ENCODE measurements at regions not wholly inside any gene's neighbourhood (a gene's known extent, or its start where the extent isn't known, plus 50 kb on each side); places are given as distances from the start of the nearest gene placed in this dataset.

DNA sequence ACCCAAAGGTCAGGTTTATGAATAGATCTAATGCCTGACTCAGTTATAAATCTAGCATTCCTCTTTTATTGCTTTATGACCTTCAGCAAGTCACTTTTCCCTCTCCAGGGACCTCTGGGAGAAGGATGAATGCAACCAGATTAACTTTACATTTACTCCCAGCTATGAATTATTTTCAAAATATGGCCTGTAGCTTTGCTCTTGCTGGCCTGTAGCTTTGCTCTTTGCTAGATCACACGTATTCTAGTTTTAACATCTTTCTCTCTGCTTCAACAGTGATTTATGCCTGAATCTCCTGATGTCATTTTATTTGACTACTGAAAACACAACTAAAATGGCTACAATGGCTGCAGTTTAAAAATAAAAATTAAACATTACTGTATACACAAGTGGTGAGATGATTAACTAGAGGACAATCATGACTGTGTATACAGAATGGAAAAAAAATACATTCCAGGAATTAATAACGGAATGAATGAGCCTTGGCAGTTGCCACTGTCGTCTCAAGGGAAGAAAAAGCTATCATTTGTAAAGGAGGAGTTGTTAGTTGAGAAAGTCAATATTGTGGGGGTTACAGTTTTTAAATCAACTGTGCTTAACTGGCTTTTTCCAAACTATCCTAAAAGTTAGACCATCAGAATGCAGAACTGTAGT is 434.5 kb upstream of the GOT2 start:
- RAD21 ChIA-PET (ENCODE audit: unreplicated experiment): no interaction called here
- in situ Hi-C loops (cut with MboI) (no loop called here), intact Hi-C loops (cut with micrococcal nuclease; ENCODE audit: unreplicated experiment) (no loop called here)
- POLR2A ChIA-PET: no interaction called here
- no peak overlapping the region for H3K4me3 ChIP-seq
- H3K79me2 ChIP-seq (ENCODE audit: control insufficient read depth, insufficient read depth, low read length): no peaks in the 10 kb centered on the region
- ATAC-seq (no peak), FAIRE-seq (no peak), DNase-seq (ENCODE audit: low read depth, low spot score) (no peak)
- 4% methylated on average over 3 of the region's 3 CpGs for WGBS (ENCODE audit: insufficient coverage, insufficient replicate concordance, low lambda C conversion rate, missing lambda C conversion rate)
- H3K27me3 ChIP-seq (replicated peaks in 1 of 2; ENCODE audit: control insufficient read depth in 2 of 2, insufficient read depth in 2 of 2, low read length in 1 of 2): no peaks in the 10 kb centered on the region
- no peaks in the 10 kb centered on the region for H3K4me1 ChIP-seq (ENCODE audit: control insufficient read depth, insufficient read depth, low read length)
- no peak overlapping the region for H2AFZ ChIP-seq (ENCODE audit: control insufficient read depth, low read depth, low read length)
- no peaks in the 10 kb centered on the region for H3K9me3 ChIP-seq (replicated peaks; ENCODE audit: control insufficient read depth, insufficient read depth, low read length)
- SMC1A ChIA-PET (ENCODE audit: uncharacterized antibody, unreplicated experiment): no interaction called here
- BruUV-seq (replicated peaks): no TSS peak
- H3K9ac ChIP-seq (ENCODE audit: control insufficient read depth, insufficient read depth, low read length): no peak overlapping the region
- CTCF ChIA-PET: no interaction called here
- H3K4me2 ChIP-seq (ENCODE audit: control insufficient read depth, insufficient read depth): no peak overlapping the region
- H3K27ac ChIP-seq (ENCODE audit: control insufficient read depth, insufficient read depth): no peak overlapping the region
- no peaks in the 10 kb centered on the region for H3K36me3 ChIP-seq (ENCODE audit: control insufficient read depth in 2 of 2, insufficient read depth in 2 of 2, low read length in 1 of 2)
- TF ChIP-seq SREBF1 (IDR thresholded peaks at IDR 0.05; ENCODE audit: low read length): no peak
- TF ChIP-seq ZBTB33 (IDR thresholded peaks at IDR 0.05): no peak
- no peaks in the 10 kb centered on the region for H4K20me1 ChIP-seq (ENCODE audit: control insufficient read depth, insufficient read depth)

DNA sequence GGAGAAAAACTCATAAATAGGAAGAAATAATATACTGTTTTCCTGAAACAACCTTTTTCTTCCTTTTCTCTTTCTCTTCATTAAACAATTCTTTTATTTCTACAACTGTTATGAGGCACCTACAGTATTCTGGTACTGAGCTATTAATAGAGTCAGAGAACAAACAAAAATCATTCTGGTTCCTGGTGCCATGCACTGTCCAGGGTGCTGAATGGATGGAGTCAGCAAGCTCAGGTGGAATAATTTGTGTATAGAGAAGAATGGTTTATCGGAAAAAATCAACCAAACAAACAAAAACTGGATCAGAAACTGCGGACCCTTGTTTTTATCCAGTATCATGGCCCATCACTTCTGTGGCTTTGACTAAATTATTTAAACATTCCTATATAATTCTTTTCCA is 430.3 kb upstream of the GOT2 start:
- ChIA-PET SMC1A (ENCODE audit: uncharacterized antibody, unreplicated experiment) (interaction anchor here (1.2 kb wide), 2 partner anchors 8 to 10 kb away, joined by 3 read pairs; no protein-coding TSS in a partner anchor), RAD21 (ENCODE audit: unreplicated experiment) (no interaction called here), CTCF (interaction anchor here (0.8 kb wide), 1 partner anchor 362 kb away, joined by 3 read pairs; no protein-coding TSS in a partner anchor), POLR2A (no interaction called here)
- intact Hi-C loops (cut with micrococcal nuclease; ENCODE audit: unreplicated experiment) (no loop called here), in situ Hi-C loops (cut with MboI) (no loop called here)
- Histone ChIP-seq H3K9me3 (replicated peaks; ENCODE audit: control insufficient read depth, insufficient read depth, low read length) (no peaks in the 10 kb centered on the region), H4K20me1 (ENCODE audit: control insufficient read depth, insufficient read depth) (no peaks in the 10 kb centered on the region), H3K79me2 (ENCODE audit: control insufficient read depth, insufficient read depth, low read length) (no peaks in the 10 kb centered on the region), H3K9ac (ENCODE audit: control insufficient read depth, insufficient read depth, low read length) (no peak overlapping the region), H3K4me2 (ENCODE audit: control insufficient read depth, insufficient read depth) (no peak overlapping the region), H3K4me3 (no peak overlapping the region), H3K27ac (ENCODE audit: control insufficient read depth, insufficient read depth) (no peak overlapping the region), H3K4me1 (ENCODE audit: control insufficient read depth, insufficient read depth, low read length) (no peaks in the 10 kb centered on the region), H3K27me3 (replicated peaks in 1 of 2; ENCODE audit: control insufficient read depth in 2 of 2, insufficient read depth in 2 of 2, low read length in 1 of 2) (no peaks in the 10 kb centered on the region), H2AFZ (ENCODE audit: control insufficient read depth, low read depth, low read length) (no peak overlapping the region), H3K36me3 (ENCODE audit: control insufficient read depth in 2 of 2, insufficient read depth in 2 of 2, low read length in 1 of 2) (no peaks in the 10 kb centered on the region)
- no peak for FAIRE-seq
- TF ChIP-seq, protein P1, sequence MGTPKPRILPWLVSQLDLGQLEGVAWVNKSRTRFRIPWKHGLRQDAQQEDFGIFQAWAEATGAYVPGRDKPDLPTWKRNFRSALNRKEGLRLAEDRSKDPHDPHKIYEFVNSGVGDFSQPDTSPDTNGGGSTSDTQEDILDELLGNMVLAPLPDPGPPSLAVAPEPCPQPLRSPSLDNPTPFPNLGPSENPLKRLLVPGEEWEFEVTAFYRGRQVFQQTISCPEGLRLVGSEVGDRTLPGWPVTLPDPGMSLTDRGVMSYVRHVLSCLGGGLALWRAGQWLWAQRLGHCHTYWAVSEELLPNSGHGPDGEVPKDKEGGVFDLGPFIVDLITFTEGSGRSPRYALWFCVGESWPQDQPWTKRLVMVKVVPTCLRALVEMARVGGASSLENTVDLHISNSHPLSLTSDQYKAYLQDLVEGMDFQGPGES (IDR thresholded peaks at IDR 0.05): no peak
- peak; percentile 76 for TF ChIP-seq REST (IDR thresholded peaks at IDR 0.05; ENCODE audit: low read depth, low read length)
- no peak for DNase-seq (ENCODE audit: low read depth, low spot score)
- ATAC-seq: no peak
- 6% methylated on average over 2 of the region's 2 CpGs for WGBS (ENCODE audit: insufficient coverage, insufficient replicate concordance, low lambda C conversion rate, missing lambda C conversion rate)
- BruUV-seq (replicated peaks): no TSS peak
